Naive thymus-derived CD4-positive, alpha-beta T cell (primary cell): ENCODE measurements at regions not wholly inside any gene's neighbourhood (a gene's known extent, or its start where the extent isn't known, plus 50 kb on each side); places are given as distances from the start of the nearest gene placed in this dataset.

ENCODE experiments used
- ATAC-seq: fragments of 150-1000 bp; cut with Tn5 transposase; 2 replicates; pipeline ENCODE4 v1.10.0; 2021; ENCODE audit warnings: mild to moderate bottlenecking, moderate library complexity
- CTCF ChIA-PET: fragments of 350-600 bp; sonication (Branson Sonifier 250); formaldehyde crosslinking; loops from one replicate; lab custom pipeline; 2021; ENCODE audit warnings: antibody characterized with exemption; lab: Charles Lee
- POLR2A ChIA-PET: fragments of 350-600 bp; sonication (Branson Sonifier 250); formaldehyde crosslinking; loops from one replicate; lab custom pipeline; 2021; ENCODE audit warnings: antibody characterized with exemption, inconsistent platforms; lab: Charles Lee
- DNase-seq, 9 donors: peaks; one replicate each; pipeline versions ENCODE4 v3.0.0 to v3.0.0-alpha.2; 2020 to 2022; ENCODE audit warnings: mixed read lengths in 1 of 9
- H3K27ac ChIP-seq: one replicate; pipeline ENCODE4 v1.7.0; 2013; ENCODE audit warnings: mild to moderate bottlenecking, low read depth, low read length, moderate library complexity
- H3K27me3 ChIP-seq, 2 donors: one replicate each; pipeline ENCODE4 v1.7.0; 2013; ENCODE audit warnings: low read length in 2 of 2, mild to moderate bottlenecking in 2 of 2, moderate library complexity in 2 of 2; ENCODE audit not compliant: control insufficient read depth in 2 of 2, insufficient read depth in 2 of 2
- H3K36me3 ChIP-seq, 3 experiments: 1 replicate in 2 of 3; 2 replicates in 1 of 3; pipeline ENCODE4 v1.7.0; 2013; ENCODE audit warnings: low read length in 3 of 3, mild to moderate bottlenecking in 3 of 3, moderate library complexity in 1 of 3; ENCODE audit not compliant: insufficient read depth in 3 of 3, control insufficient read depth in 2 of 3
- H3K4me1 ChIP-seq, 2 donors: one replicate each; pipeline ENCODE4 v1.7.0; 2013; ENCODE audit warnings: low read length in 2 of 2, mild to moderate bottlenecking in 2 of 2, moderate library complexity in 1 of 2; ENCODE audit not compliant: control insufficient read depth in 2 of 2, insufficient read depth in 2 of 2
- H3K4me3 ChIP-seq: 2 replicates; pipeline ENCODE4 v1.7.0; 2013; ENCODE audit warnings: mild to moderate bottlenecking, low read length
- H3K9me3 ChIP-seq, 3 experiments: 1 replicate in 2 of 3; 2 replicates in 1 of 3; pipeline ENCODE4 v1.7.0; 2013; ENCODE audit warnings: low read length in 3 of 3; ENCODE audit not compliant: control insufficient read depth in 2 of 3
- H3K27ac Mint-ChIP-seq, 9 donors: one replicate each; pipeline ENCODE4 v1.8.0; 2020 to 2022; ENCODE audit warnings: mixed read lengths in 9 of 9, mild to moderate bottlenecking in 8 of 9, moderate library complexity in 5 of 9, inconsistent platforms in 2 of 9
- H3K27me3 Mint-ChIP-seq, 5 donors: one replicate each; pipeline ENCODE4 v1.8.0; 2021 to 2022; ENCODE audit warnings: mixed read lengths in 5 of 5, mild to moderate bottlenecking in 1 of 5
- H3K36me3 Mint-ChIP-seq, 5 donors: one replicate each; pipeline ENCODE4 v1.8.0; 2020 to 2022; ENCODE audit warnings: mixed read lengths in 5 of 5, mild to moderate bottlenecking in 3 of 5, inconsistent platforms in 1 of 5
- H3K4me1 Mint-ChIP-seq, 7 donors: one replicate each; pipeline ENCODE4 v1.8.0; 2020 to 2022; ENCODE audit warnings: mixed read lengths in 7 of 7, mild to moderate bottlenecking in 3 of 7, inconsistent platforms in 1 of 7
- H3K4me3 Mint-ChIP-seq, 10 donors: one replicate each; pipeline ENCODE4 v1.8.0; 2020 to 2022; ENCODE audit warnings: mild to moderate bottlenecking in 10 of 10, mixed read lengths in 10 of 10, moderate library complexity in 6 of 10, inconsistent platforms in 2 of 10
- H3K9me3 Mint-ChIP-seq, 11 donors: one replicate each; pipeline ENCODE4 v1.8.0; 2020 to 2022; ENCODE audit warnings: mixed read lengths in 11 of 11, mild to moderate bottlenecking in 4 of 11, inconsistent platforms in 1 of 11, moderate library complexity in 1 of 11
- intact Hi-C, 2 donors: fragments of 100-400 bp; cut with micrococcal nuclease; formaldehyde crosslinking; loops; one replicate each; pipeline ENCODE4 v1.15.1; 2023

- peaks cover 0 to 9% (median 0%) of the 10 kb centered on the region in 11 donors for H3K9me3 Mint-ChIP-seq
- ATAC-seq: peak; percentile 74
- Histone ChIP-seq H3K9me3 (no peaks in the 10 kb centered on the region), H3K36me3 (no peaks in the 10 kb centered on the region), H3K27ac (no peak overlapping the region), H3K4me1 (peaks cover 25 to 40% of the 10 kb centered on the region in 2 donors), H3K4me3 (no peak overlapping the region), H3K27me3 (no peaks in the 10 kb centered on the region)
- H3K27ac Mint-ChIP-seq: peak overlapping the region; percentile 17 to 95 (median 74)
- CTCF ChIA-PET: interaction anchor here (0.9 kb wide), 1 partner anchor 171 kb away, joined by 4 read pairs; no protein-coding TSS in a partner anchor
- peaks cover 24 to 72% (median 66%) of the 10 kb centered on the region in 7 donors for H3K4me1 Mint-ChIP-seq
- POLR2A ChIA-PET: no interaction called here
- peaks cover 0 to 2% (median 0%) of the 10 kb centered on the region in 5 donors for H3K27me3 Mint-ChIP-seq
- DNase-seq: peak in 5 of 9 donors; percentile 14 to 51 (median 37)
- intact Hi-C loops: loop anchor here in 1 of 2 donors (5.0 kb wide), 1 partner anchor 40 kb away; no protein-coding TSS in a partner anchor
- H3K4me3 Mint-ChIP-seq: peak overlapping the region; percentile 7 to 67 (median 55)
- peaks cover 0 to 23% (median 7%) of the 10 kb centered on the region in 5 donors for H3K36me3 Mint-ChIP-seq
These were observed 370.7 kb upstream of the SLCO3A1 start for GRCh38 chr15:91482799-91483198.

- intact Hi-C loops: loop anchor here in 1 of 2 donors (5.0 kb wide), 1 partner anchor 42 kb away; no protein-coding TSS in a partner anchor
- ChIA-PET POLR2A (no interaction called here), CTCF (no interaction called here)
- DNase-seq (no peak), ATAC-seq (no peak)
- Histone ChIP-seq H3K36me3 (no peaks in the 10 kb centered on the region), H3K27ac (no peak overlapping the region), H3K27me3 (no peaks in the 10 kb centered on the region), H3K9me3 (no peaks in the 10 kb centered on the region), H3K4me1 (peaks cover 25 to 31% of the 10 kb centered on the region in 2 donors), H3K4me3 (no peak overlapping the region)
- H3K27ac Mint-ChIP-seq: peak overlapping the region in 3 of 9 donors; percentile 66 to 95 (median 81)
- H3K36me3 Mint-ChIP-seq: peaks cover 0 to 25% (median 10%) of the 10 kb centered on the region in 5 donors
- peaks cover 0 to 2% (median 0%) of the 10 kb centered on the region in 5 donors for H3K27me3 Mint-ChIP-seq
- peaks cover 24 to 64% (median 60%) of the 10 kb centered on the region in 7 donors for H3K4me1 Mint-ChIP-seq
- H3K4me3 Mint-ChIP-seq: peak overlapping the region in 3 of 10 donors; percentile 12 to 23 (median 21)
- peaks cover 0 to 9% (median 1%) of the 10 kb centered on the region in 11 donors for H3K9me3 Mint-ChIP-seq
These were observed 369.4 kb upstream of the SLCO3A1 start for GRCh38 chr15:91484141-91484540.

- intact Hi-C loops: no loop called here
- Histone ChIP-seq H3K9me3 (no peaks in the 10 kb centered on the region), H3K36me3 (no peaks in the 10 kb centered on the region), H3K27ac (no peak overlapping the region), H3K27me3 (no peaks in the 10 kb centered on the region), H3K4me3 (no peak overlapping the region), H3K4me1 (peaks cover 8 to 10% of the 10 kb centered on the region in 2 donors)
- Mint-ChIP-seq H3K9me3 (peaks cover 0 to 15% (median 3%) of the 10 kb centered on the region in 11 donors), H3K4me1 (peaks cover 12 to 25% (median 21%) of the 10 kb centered on the region in 7 donors), H3K27ac (no peak overlapping the region), H3K4me3 (no peak overlapping the region), H3K36me3 (peaks cover 0 to 12% (median 10%) of the 10 kb centered on the region in 5 donors), H3K27me3 (peaks cover 0 to 10% (median 0%) of the 10 kb centered on the region in 5 donors)
- DNase-seq (no peak), ATAC-seq (no peak)
- ChIA-PET POLR2A (no interaction called here), CTCF (no interaction called here)
These were observed 365.1 kb upstream of the SLCO3A1 start for GRCh38 chr15:91488452-91488851.

- Histone ChIP-seq H3K9me3 (no peaks in the 10 kb centered on the region), H3K36me3 (no peaks in the 10 kb centered on the region), H3K27me3 (no peaks in the 10 kb centered on the region), H3K4me3 (no peak overlapping the region), H3K27ac (no peak overlapping the region), H3K4me1 (peaks cover 0 to 6% of the 10 kb centered on the region in 2 donors)
- H3K27me3 Mint-ChIP-seq: peaks cover 0 to 13% (median 0%) of the 10 kb centered on the region in 5 donors
- no peak for DNase-seq
- ChIA-PET POLR2A (no interaction called here), CTCF (no interaction called here)
- H3K36me3 Mint-ChIP-seq: peaks cover 0 to 12% (median 7%) of the 10 kb centered on the region in 5 donors
- no peak overlapping the region for H3K4me3 Mint-ChIP-seq
- no peak overlapping the region for H3K27ac Mint-ChIP-seq
- no peak for ATAC-seq
- intact Hi-C loops: no loop called here
- peaks cover 0 to 6% (median 1%) of the 10 kb centered on the region in 11 donors for H3K9me3 Mint-ChIP-seq
- peaks cover 2 to 9% (median 4%) of the 10 kb centered on the region in 7 donors for H3K4me1 Mint-ChIP-seq
These were observed 363.3 kb upstream of the SLCO3A1 start for GRCh38 chr15:91490211-91490610.

- Mint-ChIP-seq H3K4me1 (peaks cover 0 to 5% (median 0%) of the 10 kb centered on the region in 7 donors), H3K9me3 (peaks cover 0 to 6% (median 0%) of the 10 kb centered on the region in 11 donors), H3K27me3 (peaks cover 0 to 16% (median 0%) of the 10 kb centered on the region in 5 donors), H3K27ac (peak overlapping the region in 1 of 9 donors; percentile 29), H3K4me3 (no peak overlapping the region), H3K36me3 (peaks cover 0 to 10% (median 5%) of the 10 kb centered on the region in 5 donors)
- peaks cover 0 to 6% of the 10 kb centered on the region in 2 donors for H3K4me1 ChIP-seq
- DNase-seq: no peak
- intact Hi-C loops: no loop called here
- H3K36me3 ChIP-seq: no peaks in the 10 kb centered on the region
- H3K9me3 ChIP-seq: no peaks in the 10 kb centered on the region
- no peaks in the 10 kb centered on the region for H3K27me3 ChIP-seq
- H3K4me3 ChIP-seq: no peak overlapping the region
- POLR2A ChIA-PET: interaction anchor here (0.6 kb wide), 1 partner anchor 11 kb away, joined by 3 read pairs; no protein-coding TSS in a partner anchor
- CTCF ChIA-PET: no interaction called here
- peak; percentile 37 for ATAC-seq
- no peak overlapping the region for H3K27ac ChIP-seq
These were observed 362.2 kb upstream of the SLCO3A1 start for GRCh38 chr15:91491101-91491950.

- H3K4me1 Mint-ChIP-seq: peaks cover 0 to 18% (median 7%) of the 10 kb centered on the region in 7 donors
- Histone ChIP-seq H3K4me3 (no peak overlapping the region), H3K27me3 (no peaks in the 10 kb centered on the region), H3K4me1 (no peaks in the 10 kb centered on the region), H3K36me3 (no peaks in the 10 kb centered on the region), H3K27ac (no peak overlapping the region), H3K9me3 (no peaks in the 10 kb centered on the region)
- DNase-seq (no peak), ATAC-seq (no peak)
- intact Hi-C loops: no loop called here
- no peak overlapping the region for H3K27ac Mint-ChIP-seq
- H3K9me3 Mint-ChIP-seq: peaks cover 0 to 12% (median 0%) of the 10 kb centered on the region in 11 donors
- H3K4me3 Mint-ChIP-seq: no peak overlapping the region
- CTCF ChIA-PET: interaction anchor here (1.5 kb wide), 1 partner anchor 18 kb away, joined by 3 read pairs; no protein-coding TSS in a partner anchor
- peaks cover 0 to 19% (median 0%) of the 10 kb centered on the region in 5 donors for H3K27me3 Mint-ChIP-seq
- POLR2A ChIA-PET: no interaction called here
- H3K36me3 Mint-ChIP-seq: peaks cover 0 to 3% (median 0%) of the 10 kb centered on the region in 5 donors
These were observed 356.5 kb upstream of the SLCO3A1 start for GRCh38 chr15:91496754-91497691.
